ENCODE measurements at regions not wholly inside any gene's neighbourhood (a gene's known extent, or its start where the extent isn't known, plus 50 kb on each side); places are given as distances from the start of the nearest gene placed in this dataset.

DNA sequence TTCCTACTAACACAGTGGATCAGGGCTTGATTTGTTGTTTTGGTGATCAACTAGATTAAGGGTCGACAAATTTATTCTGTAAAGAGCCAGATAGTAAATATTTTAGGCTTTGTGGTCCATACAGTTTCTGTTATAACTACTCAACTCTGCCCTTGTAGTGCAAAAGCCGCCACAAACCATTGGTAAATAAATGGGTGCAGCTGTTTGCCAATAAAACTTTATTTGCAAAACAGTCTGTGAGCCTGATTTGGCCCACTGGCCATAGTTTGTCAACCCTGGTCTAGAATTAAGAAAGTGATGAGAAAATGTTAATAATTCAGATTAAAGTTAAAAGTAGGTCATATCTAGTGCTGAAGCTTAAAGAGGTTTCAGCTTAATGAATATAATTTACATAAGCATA is 84.0 kb upstream of the TRIM2 start:
- Histone ChIP-seq H3K36me3 (ENCODE audit: insufficient read depth, low read length) (no peaks in the 10 kb centered on the region), H3K27me3 (ENCODE audit: control insufficient read depth, insufficient read depth, low read length) (peaks cover 16% of the 10 kb centered on the region), H3K4me3 (ENCODE audit: low read length) (no peak overlapping the region), H3K4me2 (ENCODE audit: low read length) (no peak overlapping the region), H3K4me1 (ENCODE audit: control insufficient read depth, insufficient read depth, low read length) (peaks cover 10% of the 10 kb centered on the region), H3K9ac (ENCODE audit: low read depth, low read length) (no peak overlapping the region), H3K9me3 (replicated peaks; ENCODE audit: low read length) (no peaks in the 10 kb centered on the region)

DNA sequence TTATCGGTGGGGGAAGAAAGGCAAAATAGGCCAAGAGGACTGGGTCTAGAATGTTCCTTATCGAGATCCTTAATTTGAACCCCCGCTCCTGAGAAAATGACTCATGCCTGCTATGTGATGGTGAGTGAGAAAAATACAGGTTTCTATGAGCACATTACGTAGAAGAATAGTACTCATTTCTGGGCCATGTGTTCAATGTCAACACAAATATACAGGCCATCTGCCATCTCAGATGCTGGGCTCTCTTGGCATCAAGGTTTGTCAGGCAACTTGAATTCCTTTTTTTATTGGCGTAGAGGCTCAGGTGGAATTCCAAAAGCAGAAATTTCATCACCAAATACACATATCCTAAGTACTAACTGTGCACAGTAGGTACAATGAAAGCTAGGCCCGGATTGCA is 81.4 kb upstream of the TRIM2 start:
- peaks cover 3% of the 10 kb centered on the region for H3K4me1 ChIP-seq (ENCODE audit: control insufficient read depth, insufficient read depth, low read length)
- H3K4me3 ChIP-seq (ENCODE audit: low read length) = no peak overlapping the region
- peaks cover 29% of the 10 kb centered on the region for H3K27me3 ChIP-seq (ENCODE audit: control insufficient read depth, insufficient read depth, low read length)
- H3K9ac ChIP-seq (ENCODE audit: low read depth, low read length) = no peak overlapping the region
- no peak overlapping the region for H3K4me2 ChIP-seq (ENCODE audit: low read length)
- no peaks in the 10 kb centered on the region for H3K36me3 ChIP-seq (ENCODE audit: insufficient read depth, low read length)
- no peaks in the 10 kb centered on the region for H3K9me3 ChIP-seq (replicated peaks; ENCODE audit: low read length)

DNA sequence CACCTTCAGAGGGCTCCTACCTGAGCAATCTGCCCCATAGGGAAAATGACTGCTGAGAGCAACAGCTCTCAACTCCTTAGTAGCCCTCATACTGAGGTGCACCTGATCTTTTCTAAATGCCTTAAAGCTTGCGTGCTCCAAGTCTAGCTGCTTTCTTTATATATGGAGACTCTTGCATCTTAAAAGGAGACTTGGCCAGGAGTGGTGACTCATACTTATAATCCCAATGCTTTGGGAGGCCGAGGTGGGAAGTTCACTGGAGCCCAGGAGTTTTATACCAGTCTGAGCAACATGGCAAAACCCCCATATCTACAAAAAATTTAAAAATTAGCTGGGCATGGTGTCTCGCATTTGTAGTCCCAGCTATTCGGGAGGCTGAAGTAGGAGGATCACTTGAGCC is 78.1 kb upstream of the TRIM2 start:
- Histone ChIP-seq H3K4me2 (ENCODE audit: low read length) (no peak overlapping the region), H3K9ac (ENCODE audit: low read depth, low read length) (no peak overlapping the region), H3K4me3 (ENCODE audit: low read length) (no peak overlapping the region), H3K9me3 (replicated peaks; ENCODE audit: low read length) (no peaks in the 10 kb centered on the region), H3K4me1 (ENCODE audit: control insufficient read depth, insufficient read depth, low read length) (peaks cover 3% of the 10 kb centered on the region), H3K27me3 (ENCODE audit: control insufficient read depth, insufficient read depth, low read length) (peaks cover 36% of the 10 kb centered on the region), H3K36me3 (ENCODE audit: insufficient read depth, low read length) (no peaks in the 10 kb centered on the region)

DNA sequence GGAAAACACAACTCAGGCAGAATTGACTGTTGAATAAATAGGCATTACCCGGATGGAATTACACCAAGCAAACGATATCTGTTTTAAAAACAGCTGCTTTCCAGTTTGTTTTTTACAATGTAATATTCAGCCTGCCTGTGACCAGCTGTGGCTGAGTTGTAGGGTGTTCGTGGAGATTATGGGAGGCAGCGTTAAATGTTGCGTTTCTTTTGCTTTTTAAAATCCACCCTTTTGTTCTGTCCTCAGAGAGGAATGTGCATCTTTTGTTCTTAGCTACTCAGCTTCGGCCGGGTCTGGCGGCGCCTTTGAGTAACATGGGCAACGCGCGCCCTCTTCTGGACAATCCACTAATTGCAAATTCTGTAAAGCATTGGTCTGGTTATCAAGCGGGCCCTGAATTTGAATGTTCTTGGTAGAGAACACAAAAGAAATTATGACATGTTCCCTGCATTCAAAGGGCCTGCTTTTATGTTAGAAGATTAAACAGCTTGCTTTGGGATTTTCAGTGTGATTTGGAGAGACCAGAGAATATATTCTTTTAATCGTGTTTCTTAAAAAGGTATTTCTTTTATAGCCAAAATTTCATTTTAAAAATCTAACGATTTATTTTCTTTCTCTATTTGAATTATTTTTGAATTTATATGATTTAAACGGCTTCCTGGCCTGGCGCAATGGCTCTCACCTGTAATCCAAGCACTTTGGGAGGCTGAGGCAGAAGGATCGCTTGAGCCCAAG is 76.3 kb upstream of the TRIM2 start:
- peaks cover 3% of the 10 kb centered on the region for H3K4me1 ChIP-seq (ENCODE audit: control insufficient read depth, insufficient read depth, low read length)
- peaks cover 47% of the 10 kb centered on the region for H3K27me3 ChIP-seq (ENCODE audit: control insufficient read depth, insufficient read depth, low read length)
- H3K9ac ChIP-seq (ENCODE audit: low read depth, low read length) = peak overlapping the region; percentile 50
- no peaks in the 10 kb centered on the region for H3K36me3 ChIP-seq (ENCODE audit: insufficient read depth, low read length)
- peak overlapping the region; percentile 86 for H3K4me2 ChIP-seq (ENCODE audit: low read length)
- peak overlapping the region; percentile 61 for H3K4me3 ChIP-seq (ENCODE audit: low read length)
- no peaks in the 10 kb centered on the region for H3K9me3 ChIP-seq (replicated peaks; ENCODE audit: low read length)

DNA sequence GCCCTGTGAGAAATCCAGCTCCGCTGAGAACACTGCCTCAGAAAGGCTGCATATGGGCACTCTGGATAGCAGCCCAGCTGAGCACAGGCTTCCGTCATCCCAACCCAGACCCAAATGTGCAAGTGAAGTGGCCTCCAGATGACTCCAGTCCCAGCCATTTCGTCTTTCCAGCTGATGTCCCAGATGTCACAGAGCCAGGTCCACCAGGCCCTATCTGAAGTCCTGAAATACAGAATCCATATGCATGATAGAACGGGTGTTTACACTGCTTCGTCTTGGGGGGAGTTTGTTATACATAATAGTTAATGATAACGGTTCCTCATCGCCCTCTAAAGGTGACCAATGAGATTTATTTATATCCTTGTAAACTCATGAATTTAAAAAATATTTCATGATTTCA is 72.6 kb upstream of the TRIM2 start:
- Histone ChIP-seq H3K9ac (ENCODE audit: low read depth, low read length) (no peak overlapping the region), H3K27me3 (ENCODE audit: control insufficient read depth, insufficient read depth, low read length) (peaks cover 29% of the 10 kb centered on the region), H3K4me1 (ENCODE audit: control insufficient read depth, insufficient read depth, low read length) (peaks cover 8% of the 10 kb centered on the region), H3K9me3 (replicated peaks; ENCODE audit: low read length) (no peaks in the 10 kb centered on the region), H3K4me3 (ENCODE audit: low read length) (no peak overlapping the region), H3K36me3 (ENCODE audit: insufficient read depth, low read length) (no peaks in the 10 kb centered on the region), H3K4me2 (ENCODE audit: low read length) (no peak overlapping the region)

DNA sequence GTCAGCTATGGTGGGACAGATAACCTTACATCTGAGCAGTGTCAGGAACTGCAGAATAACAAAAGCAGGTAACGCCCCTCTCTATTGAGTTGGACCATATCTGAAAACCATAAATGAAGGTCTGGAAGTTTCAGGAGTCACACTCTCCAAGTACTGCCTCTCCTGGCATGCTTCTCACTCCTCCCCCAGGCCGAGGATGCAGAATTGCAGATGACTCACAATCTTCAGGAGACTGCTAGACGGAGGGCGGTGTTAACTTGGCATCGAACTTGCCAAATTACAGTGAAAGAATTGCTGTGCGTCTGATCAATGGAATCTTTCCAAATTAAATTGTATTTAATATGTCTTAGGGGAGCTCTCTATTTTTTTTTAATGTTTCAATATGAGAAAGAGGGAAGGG is 67.1 kb upstream of the TRIM2 start:
- H3K36me3 ChIP-seq (ENCODE audit: insufficient read depth, low read length) = no peaks in the 10 kb centered on the region
- H3K4me2 ChIP-seq (ENCODE audit: low read length) = no peak overlapping the region
- H3K9ac ChIP-seq (ENCODE audit: low read depth, low read length) = no peak overlapping the region
- peaks cover 18% of the 10 kb centered on the region for H3K4me1 ChIP-seq (ENCODE audit: control insufficient read depth, insufficient read depth, low read length)
- no peaks in the 10 kb centered on the region for H3K9me3 ChIP-seq (replicated peaks; ENCODE audit: low read length)
- H3K4me3 ChIP-seq (ENCODE audit: low read length) = no peak overlapping the region
- peaks cover 35% of the 10 kb centered on the region for H3K27me3 ChIP-seq (ENCODE audit: control insufficient read depth, insufficient read depth, low read length)

DNA sequence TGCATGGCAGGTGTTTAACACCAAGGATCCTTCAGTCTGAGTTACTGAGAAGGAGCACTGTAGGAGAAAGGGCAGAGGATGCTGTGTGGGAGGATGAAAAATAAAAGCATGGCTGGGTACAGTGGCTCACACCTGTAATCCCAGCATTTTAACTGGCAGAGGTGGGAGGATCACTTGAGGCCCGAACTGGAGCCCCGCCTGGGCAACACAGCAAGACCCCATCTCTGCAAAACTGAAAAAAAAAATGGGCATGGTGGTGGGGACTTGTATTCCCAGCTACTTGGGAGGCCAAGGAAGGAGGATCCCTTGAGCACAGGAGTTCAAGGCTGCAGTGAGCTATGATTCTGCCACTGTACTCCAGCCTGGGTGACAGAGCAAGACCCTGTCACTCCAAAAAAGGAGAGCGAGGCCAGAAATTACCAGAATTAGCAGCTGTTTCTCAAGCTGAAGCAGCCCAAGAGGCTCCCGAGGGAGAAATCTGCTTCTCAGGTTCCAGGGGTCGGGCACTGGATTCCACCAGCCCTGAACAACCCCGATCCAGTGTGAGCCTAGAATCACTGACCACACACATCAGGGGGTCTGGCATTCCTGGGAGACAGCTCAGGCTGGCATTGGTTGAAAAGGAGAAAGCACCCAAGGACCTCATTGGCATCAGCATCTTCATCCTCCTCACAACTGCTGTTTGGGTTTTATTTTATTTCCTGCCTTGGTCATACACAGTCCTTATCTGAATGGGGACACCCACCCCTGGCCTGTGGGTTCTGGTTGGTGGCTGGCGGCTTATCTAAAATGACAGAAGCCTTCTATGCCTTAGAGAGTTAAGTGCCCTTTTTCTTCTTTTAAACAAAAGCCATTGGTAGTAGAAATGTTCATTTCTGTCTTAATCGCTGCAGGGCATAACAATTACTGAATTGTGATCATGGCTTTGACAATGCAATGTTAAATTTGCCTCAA is 66.3 kb upstream of the TRIM2 start:
- Histone ChIP-seq H3K4me2 (ENCODE audit: low read length) (no peak overlapping the region), H3K27me3 (ENCODE audit: control insufficient read depth, insufficient read depth, low read length) (peaks cover 33% of the 10 kb centered on the region), H3K9me3 (replicated peaks; ENCODE audit: low read length) (no peaks in the 10 kb centered on the region), H3K9ac (ENCODE audit: low read depth, low read length) (no peak overlapping the region), H3K36me3 (ENCODE audit: insufficient read depth, low read length) (no peaks in the 10 kb centered on the region), H3K4me3 (ENCODE audit: low read length) (no peak overlapping the region), H3K4me1 (ENCODE audit: control insufficient read depth, insufficient read depth, low read length) (peaks cover 18% of the 10 kb centered on the region)

DNA sequence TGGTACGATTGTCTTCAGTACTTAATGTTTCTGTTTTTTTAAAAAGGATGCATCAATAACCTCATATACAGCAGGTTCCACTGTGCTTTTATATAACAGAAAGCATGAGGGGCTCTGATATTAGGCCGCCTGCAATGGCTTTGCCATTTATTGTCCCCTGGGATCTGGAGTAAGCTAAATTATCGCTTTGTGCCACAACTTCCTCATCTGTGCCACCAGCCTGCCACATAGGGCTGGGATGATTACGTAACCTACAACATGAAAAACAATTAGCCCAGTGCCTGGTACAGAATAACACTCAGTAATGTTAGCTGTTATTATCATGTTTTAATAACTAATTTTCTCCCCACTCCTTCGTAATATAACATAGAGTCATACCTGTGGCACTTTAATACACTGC is 65.5 kb upstream of the TRIM2 start:
- Histone ChIP-seq H3K27me3 (ENCODE audit: control insufficient read depth, insufficient read depth, low read length) (peaks cover 33% of the 10 kb centered on the region), H3K9ac (ENCODE audit: low read depth, low read length) (no peak overlapping the region), H3K9me3 (replicated peaks; ENCODE audit: low read length) (no peaks in the 10 kb centered on the region), H3K36me3 (ENCODE audit: insufficient read depth, low read length) (no peaks in the 10 kb centered on the region), H3K4me2 (ENCODE audit: low read length) (no peak overlapping the region), H3K4me1 (ENCODE audit: control insufficient read depth, insufficient read depth, low read length) (peaks cover 22% of the 10 kb centered on the region), H3K4me3 (ENCODE audit: low read length) (no peak overlapping the region)

DNA sequence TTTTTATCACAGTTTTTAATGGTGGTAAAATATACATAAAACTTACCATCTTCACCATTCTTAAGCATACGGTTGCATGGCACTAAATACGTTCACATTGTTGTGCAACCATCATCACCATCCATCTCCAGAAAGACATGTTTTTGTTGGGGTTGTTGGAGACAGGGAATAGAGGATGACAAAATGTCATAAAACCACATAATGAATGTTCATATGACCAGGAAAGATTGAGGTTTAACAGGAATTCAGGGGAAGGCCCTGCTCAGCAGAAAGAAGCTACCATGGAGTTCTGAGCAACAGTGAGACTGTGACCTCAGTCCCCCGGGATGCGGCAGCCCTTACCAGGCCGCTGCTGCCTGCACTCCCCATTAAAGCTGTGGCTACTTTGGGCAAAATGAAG is 63.9 kb upstream of the TRIM2 start:
- H3K4me1 ChIP-seq (ENCODE audit: control insufficient read depth, insufficient read depth, low read length) = peaks cover 23% of the 10 kb centered on the region
- no peak overlapping the region for H3K4me3 ChIP-seq (ENCODE audit: low read length)
- H3K9ac ChIP-seq (ENCODE audit: low read depth, low read length) = no peak overlapping the region
- peaks cover 31% of the 10 kb centered on the region for H3K27me3 ChIP-seq (ENCODE audit: control insufficient read depth, insufficient read depth, low read length)
- H3K36me3 ChIP-seq (ENCODE audit: insufficient read depth, low read length) = no peaks in the 10 kb centered on the region
- no peak overlapping the region for H3K4me2 ChIP-seq (ENCODE audit: low read length)
- H3K9me3 ChIP-seq (replicated peaks; ENCODE audit: low read length) = no peaks in the 10 kb centered on the region

DNA sequence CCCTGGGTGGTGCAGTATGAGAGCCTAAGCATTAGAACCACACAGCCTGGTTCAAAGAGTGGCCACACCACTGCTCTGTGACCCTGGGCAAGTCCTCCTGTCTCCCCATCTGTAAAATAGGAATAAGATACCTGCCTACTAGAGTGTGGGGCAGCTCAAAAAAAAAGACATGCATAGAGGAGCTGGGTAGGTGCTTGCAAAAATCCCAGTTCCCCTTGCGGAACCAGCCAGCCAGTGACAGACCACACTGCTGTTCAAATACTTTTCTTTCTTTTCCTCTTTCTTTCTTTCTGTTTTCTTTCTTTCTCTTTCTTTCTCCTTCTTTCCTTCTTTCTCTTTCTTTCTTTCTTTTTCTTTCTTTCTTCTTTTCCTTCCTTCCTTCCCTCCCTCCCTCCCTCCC is 63.0 kb upstream of the TRIM2 start:
- Histone ChIP-seq H3K36me3 (ENCODE audit: insufficient read depth, low read length) (no peaks in the 10 kb centered on the region), H3K4me3 (ENCODE audit: low read length) (no peak overlapping the region), H3K4me1 (ENCODE audit: control insufficient read depth, insufficient read depth, low read length) (peaks cover 23% of the 10 kb centered on the region), H3K4me2 (ENCODE audit: low read length) (no peak overlapping the region), H3K27me3 (ENCODE audit: control insufficient read depth, insufficient read depth, low read length) (peaks cover 30% of the 10 kb centered on the region), H3K9me3 (replicated peaks; ENCODE audit: low read length) (no peaks in the 10 kb centered on the region), H3K9ac (ENCODE audit: low read depth, low read length) (no peak overlapping the region)

DNA sequence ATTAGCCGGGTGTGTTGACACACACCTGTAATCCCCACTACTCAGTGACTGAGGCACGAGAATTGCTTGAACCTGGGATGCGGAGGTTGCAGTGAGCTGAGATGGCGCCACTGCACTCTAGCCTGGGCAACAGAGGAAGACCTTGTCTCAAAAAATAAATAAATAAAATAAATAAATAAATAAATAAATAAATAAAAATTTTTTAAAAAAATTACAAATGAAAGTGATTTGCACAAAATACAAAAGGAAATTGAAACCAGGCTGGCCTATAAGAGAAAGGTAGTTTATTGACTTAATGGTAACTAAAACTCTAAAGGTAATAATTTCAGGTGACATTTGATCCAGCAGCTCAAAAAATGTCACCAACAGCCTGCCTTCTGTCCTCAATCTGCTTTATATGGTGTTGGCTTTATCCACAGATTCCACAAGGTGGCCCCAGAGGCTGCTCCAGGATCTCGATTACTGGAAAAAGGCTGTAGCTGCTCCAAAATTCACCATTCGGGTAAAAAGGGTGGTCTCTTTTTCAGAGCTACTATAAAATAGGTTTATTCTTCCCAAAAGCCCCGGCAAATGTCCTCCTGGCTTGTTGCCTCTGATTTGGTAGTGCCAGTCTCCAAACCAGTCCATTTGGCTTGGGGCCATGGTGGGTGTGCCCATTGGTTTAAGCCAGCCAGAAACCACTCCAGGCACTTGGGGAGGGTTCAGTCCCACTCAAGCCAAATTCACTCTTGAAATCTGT is 61.4 kb upstream of the TRIM2 start:
- Histone ChIP-seq H3K27me3 (ENCODE audit: control insufficient read depth, insufficient read depth, low read length) (peaks cover 25% of the 10 kb centered on the region), H3K9ac (ENCODE audit: low read depth, low read length) (no peak overlapping the region), H3K4me1 (ENCODE audit: control insufficient read depth, insufficient read depth, low read length) (peaks cover 11% of the 10 kb centered on the region), H3K4me3 (ENCODE audit: low read length) (no peak overlapping the region), H3K4me2 (ENCODE audit: low read length) (peak overlapping the region; percentile 34), H3K9me3 (replicated peaks; ENCODE audit: low read length) (no peaks in the 10 kb centered on the region), H3K36me3 (ENCODE audit: insufficient read depth, low read length) (no peaks in the 10 kb centered on the region)
